Islet of Langerhans (tissue), 1 donor: ENCODE measurements at regions not wholly inside any gene's neighbourhood (a gene's known extent, or its start where the extent isn't known, plus 50 kb on each side); places are given as distances from the start of the nearest gene placed in this dataset.

ENCODE experiments used
- FAIRE-seq: peaks from one replicate; lab custom pipeline; 2011; peaks lifted over from hg19 to GRCh38; lab: Jason Lieb, UNC

- FAIRE-seq, result no peak
These were observed 144.1 kb downstream of the SEC61B start for GRCh38 chr9:99366183-99366582.

GRCh38 chr9:99366621-99367020 lies 144.5 kb downstream of the SEC61B start:
- FAIRE-seq, result no peak

- FAIRE-seq, result no peak
These were observed 146.6 kb downstream of the SEC61B start for GRCh38 chr9:99368341-99369326.

- no peak for FAIRE-seq
These were observed 147.2 kb downstream of the SEC61B start for GRCh38 chr9:99369327-99369722.

- FAIRE-seq, result no peak
These were observed 148.3 kb downstream of the SEC61B start for GRCh38 chr9:99370376-99370775.

- FAIRE-seq, result no peak
These were observed 149.3 kb downstream of the SEC61B start for GRCh38 chr9:99371376-99371775.

GRCh38 chr9:99373912-99374311 lies 151.8 kb downstream of the SEC61B start:
- no peak for FAIRE-seq

- FAIRE-seq, result no peak
These were observed 152.7 kb downstream of the SEC61B start for GRCh38 chr9:99374793-99375192.

GRCh38 chr9:99375481-99375880 lies 153.4 kb downstream of the SEC61B start:
- no peak for FAIRE-seq

- no peak for FAIRE-seq
These were observed 156.0 kb downstream of the SEC61B start for GRCh38 chr9:99377790-99378775.

GRCh38 chr9:99383536-99383935 lies 161.5 kb downstream of the SEC61B start:
- FAIRE-seq, result no peak

- FAIRE-seq, result no peak
These were observed 163.1 kb downstream of the SEC61B start for GRCh38 chr9:99385215-99385614.

- FAIRE-seq, result no peak
These were observed 163.8 kb downstream of the SEC61B start for GRCh38 chr9:99385814-99386279.

GRCh38 chr9:99387431-99387830 lies 165.3 kb downstream of the SEC61B start:
- FAIRE-seq, result no peak

- no peak for FAIRE-seq
These were observed 167.3 kb downstream of the SEC61B start for GRCh38 chr9:99389087-99390033.

GRCh38 chr9:99391937-99392594 lies 170.0 kb downstream of the SEC61B start:
- no peak for FAIRE-seq

GRCh38 chr9:99392986-99393385 lies 170.9 kb downstream of the SEC61B start:
- FAIRE-seq, result no peak

GRCh38 chr9:99393993-99394392 lies 171.9 kb downstream of the SEC61B start:
- no peak for FAIRE-seq

GRCh38 chr9:99398241-99398640 lies 176.2 kb downstream of the SEC61B start:
- FAIRE-seq, result no peak

GRCh38 chr9:99399474-99399873 lies 177.4 kb downstream of the SEC61B start:
- no peak for FAIRE-seq

- FAIRE-seq, result no peak
These were observed 178.2 kb downstream of the SEC61B start for GRCh38 chr9:99400184-99400731.
